IgD-negative memory B cell (primary cell): ENCODE measurements at regions not wholly inside any gene's neighbourhood (a gene's known extent, or its start where the extent isn't known, plus 50 kb on each side); places are given as distances from the start of the nearest gene placed in this dataset.
A peak's percentile ranks its signal among the peaks of the same experiment; 100 is the strongest.
"Not testable (repeated sequence)": the region's sequence is repeated elsewhere in the genome, so short reads cannot be mapped to it uniquely, and the experiment has no call there.

Source experiments
- H3K27ac Mint-ChIP-seq, 3 donors: one replicate each; pipeline ENCODE4 v1.8.0; 2020 to 2022; ENCODE audit warnings: mild to moderate bottlenecking in 3 of 3, mixed read lengths in 3 of 3, moderate library complexity in 1 of 3
- H3K27me3 Mint-ChIP-seq: one replicate; pipeline ENCODE4 v1.8.0; 2021; ENCODE audit warnings: mixed read lengths
- H3K36me3 Mint-ChIP-seq: one replicate; pipeline ENCODE4 v1.8.0; 2020; ENCODE audit warnings: mild to moderate bottlenecking, mixed read lengths
- H3K4me1 Mint-ChIP-seq, 3 donors: one replicate each; pipeline ENCODE4 v1.8.0; 2020 to 2022; ENCODE audit warnings: mixed read lengths in 3 of 3, mild to moderate bottlenecking in 1 of 3
- H3K4me3 Mint-ChIP-seq, 4 donors: one replicate each; pipeline ENCODE4 v1.8.0; 2020 to 2022; ENCODE audit warnings: mild to moderate bottlenecking in 4 of 4, mixed read lengths in 4 of 4, moderate library complexity in 3 of 4
- H3K9me3 Mint-ChIP-seq, 3 donors: one replicate each; pipeline ENCODE4 v1.8.0; 2020 to 2021; ENCODE audit warnings: mixed read lengths in 3 of 3, mild to moderate bottlenecking in 1 of 3

DNA sequence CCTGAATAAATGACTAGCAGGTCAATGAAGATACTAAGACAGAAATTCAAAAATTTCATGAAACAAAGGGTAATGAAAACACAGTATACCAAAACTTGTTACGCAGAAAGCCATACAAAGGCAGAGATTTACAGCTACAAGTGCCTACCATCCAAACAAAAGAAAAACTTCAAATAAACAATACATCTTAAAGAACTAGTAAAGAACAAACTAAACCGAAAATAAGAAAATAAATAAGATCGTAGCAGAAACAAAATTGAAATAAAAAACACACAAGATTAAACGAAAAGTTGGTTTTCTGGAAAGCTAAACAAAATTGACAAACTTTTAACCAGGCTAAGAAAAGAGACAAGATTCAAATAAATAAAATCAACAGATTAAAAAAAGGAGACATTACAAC, 51.5 kb downstream of the VPREB1 start:
- H3K9me3 Mint-ChIP-seq, H3K27me3 Mint-ChIP-seq, H3K27ac Mint-ChIP-seq, H3K36me3 Mint-ChIP-seq: not testable (repeated sequence)
- H3K4me3 Mint-ChIP-seq = peak overlapping the region in 1 of 4 donors; percentile 58
- peaks cover 13 to 25% (median 14%) of the 10 kb centered on the region in 3 donors for H3K4me1 Mint-ChIP-seq

DNA sequence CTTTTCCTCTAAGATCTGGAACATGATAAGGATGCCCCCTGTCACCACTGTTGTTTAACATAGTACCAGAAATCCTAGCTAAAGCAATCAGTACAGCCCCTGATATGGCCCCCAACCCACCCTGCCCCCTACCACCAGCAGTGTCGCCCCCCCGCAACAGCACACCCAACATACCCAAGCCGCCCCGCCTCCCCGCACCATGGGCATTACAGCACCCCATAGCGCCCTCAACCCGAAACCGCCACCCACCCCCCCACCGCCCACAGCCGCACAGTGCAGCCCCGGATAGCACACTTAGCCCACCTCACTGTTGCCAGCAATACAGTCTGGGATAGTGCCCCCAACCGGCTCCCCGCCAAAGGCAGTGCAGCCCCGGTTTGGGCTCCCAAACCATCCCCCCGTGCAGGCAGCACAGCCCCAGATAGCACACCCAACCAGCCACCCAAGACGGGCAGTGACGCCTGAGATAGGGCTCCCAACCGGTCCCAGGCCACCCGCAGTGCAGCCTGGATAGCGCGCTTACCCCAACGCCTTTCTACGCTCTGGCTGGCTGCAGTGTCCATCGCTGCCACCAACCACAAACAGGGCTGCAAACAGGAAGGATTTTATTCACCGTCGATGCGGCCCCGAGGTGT, 52.7 kb downstream of the VPREB1 start:
- H3K9me3 Mint-ChIP-seq, H3K27me3 Mint-ChIP-seq, H3K36me3 Mint-ChIP-seq: not testable (repeated sequence)
- peak overlapping the region; percentile 81 to 97 (median 93) for H3K4me3 Mint-ChIP-seq
- peaks cover 14 to 25% (median 15%) of the 10 kb centered on the region in 3 donors for H3K4me1 Mint-ChIP-seq
- H3K27ac Mint-ChIP-seq = peak overlapping the region in 2 of 3 donors; percentile 80 to 93

DNA sequence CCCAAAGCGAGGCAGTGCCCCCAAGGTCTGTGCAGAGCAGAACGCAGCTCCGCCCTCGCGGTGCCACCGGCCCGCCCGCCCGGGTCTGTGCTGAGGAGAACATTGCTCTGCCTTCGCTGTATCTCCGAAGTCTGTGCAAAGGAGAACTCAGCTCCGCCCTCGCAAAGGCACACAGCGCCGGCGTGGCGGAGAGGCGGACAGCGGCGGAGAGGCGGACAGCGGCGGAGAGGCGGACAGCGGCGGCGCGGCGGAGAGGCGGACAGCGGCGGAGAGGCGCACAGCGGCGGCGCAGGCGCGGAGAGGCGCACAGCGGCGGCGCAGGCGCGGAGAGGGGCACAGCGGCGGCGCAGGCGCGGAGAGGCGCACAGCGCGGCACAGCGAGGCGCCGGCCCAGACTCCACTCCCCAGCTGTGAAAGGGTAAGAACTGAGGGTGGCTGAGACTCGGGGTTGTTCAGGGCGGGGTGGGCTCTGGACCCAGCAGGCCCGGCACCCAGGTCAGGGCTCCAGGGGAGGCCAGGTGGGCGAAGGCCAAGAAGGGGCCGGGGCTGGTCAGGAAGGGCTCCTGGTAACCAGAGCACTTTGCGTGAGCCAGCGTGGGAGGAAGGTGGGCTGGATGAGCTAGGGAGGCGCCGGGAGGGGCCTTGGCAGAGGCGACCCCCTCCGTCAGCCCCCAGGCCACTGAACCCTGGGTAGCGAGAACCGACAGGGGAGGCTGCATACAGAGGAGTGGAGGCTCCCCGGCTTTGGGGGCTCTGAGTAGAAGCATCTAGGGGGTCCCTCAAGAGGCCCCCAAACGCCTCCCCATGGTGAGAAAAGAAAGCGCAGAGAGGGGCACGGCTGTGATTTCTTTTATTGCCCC, 53.4 kb downstream of the VPREB1 start:
- not testable (repeated sequence) for H3K9me3 Mint-ChIP-seq, H3K36me3 Mint-ChIP-seq, H3K27me3 Mint-ChIP-seq
- H3K4me3 Mint-ChIP-seq = peak overlapping the region; percentile 81 to 97 (median 93)
- H3K4me1 Mint-ChIP-seq = peaks cover 14 to 25% (median 15%) of the 10 kb centered on the region in 3 donors
- H3K27ac Mint-ChIP-seq = peak overlapping the region; percentile 83 to 93 (median 83)

DNA sequence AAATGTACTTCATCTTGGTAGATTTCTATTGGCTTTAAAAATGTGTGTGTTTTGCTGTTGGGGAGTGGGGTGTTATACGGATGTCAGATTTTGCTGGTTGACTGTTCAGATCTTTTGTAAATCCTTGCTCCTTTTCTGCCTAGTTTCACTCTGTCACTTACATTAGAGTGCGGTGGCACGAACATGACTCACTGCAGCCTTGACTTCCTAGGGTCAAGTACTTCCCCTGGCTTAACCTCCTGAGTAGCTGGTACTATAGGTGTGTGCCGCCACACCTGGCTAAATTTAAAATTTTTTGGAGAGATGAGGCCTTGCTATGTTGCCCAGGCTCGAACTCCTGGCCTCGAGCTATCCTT, 54.0 kb downstream of the VPREB1 start:
- H3K27ac Mint-ChIP-seq = peak overlapping the region; percentile 83 to 93 (median 83)

DNA sequence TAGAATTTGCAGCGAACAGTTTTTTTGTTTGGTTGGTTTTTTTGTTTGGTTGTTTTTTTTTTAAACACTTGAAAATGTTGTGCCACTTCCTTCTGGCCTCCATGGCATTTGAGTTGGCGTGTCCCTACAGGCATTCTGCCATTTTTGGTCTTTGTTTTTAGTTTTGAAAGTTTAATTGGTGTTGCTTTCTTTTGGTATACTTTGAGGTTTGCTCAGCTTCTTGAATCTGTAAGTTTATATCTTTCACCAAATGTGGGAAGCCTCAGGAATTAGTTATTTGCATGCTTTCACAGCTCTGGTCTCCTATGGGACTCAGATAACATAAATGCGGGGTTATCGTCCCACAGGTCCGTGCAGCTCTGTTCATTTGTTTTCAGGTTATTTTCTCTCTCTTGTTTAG, 55.9 kb downstream of the VPREB1 start:
- H3K36me3 Mint-ChIP-seq, H3K9me3 Mint-ChIP-seq, H3K27me3 Mint-ChIP-seq: not testable (repeated sequence)
- Mint-ChIP-seq H3K4me1 (peaks cover 13 to 25% (median 15%) of the 10 kb centered on the region in 3 donors), H3K4me3 (peak overlapping the region in 3 of 4 donors; percentile 45 to 84 (median 51)), H3K27ac (peak overlapping the region in 2 of 3 donors; percentile 32 to 62)

More for the DNA sequence above, 54.0 kb downstream of the VPREB1 start:
- H3K9me3 Mint-ChIP-seq, H3K27me3 Mint-ChIP-seq, H3K36me3 Mint-ChIP-seq: not testable (repeated sequence)
- Mint-ChIP-seq H3K4me3 (peak overlapping the region; percentile 81 to 97 (median 93)), H3K4me1 (peaks cover 14 to 25% (median 15%) of the 10 kb centered on the region in 3 donors)

DNA sequence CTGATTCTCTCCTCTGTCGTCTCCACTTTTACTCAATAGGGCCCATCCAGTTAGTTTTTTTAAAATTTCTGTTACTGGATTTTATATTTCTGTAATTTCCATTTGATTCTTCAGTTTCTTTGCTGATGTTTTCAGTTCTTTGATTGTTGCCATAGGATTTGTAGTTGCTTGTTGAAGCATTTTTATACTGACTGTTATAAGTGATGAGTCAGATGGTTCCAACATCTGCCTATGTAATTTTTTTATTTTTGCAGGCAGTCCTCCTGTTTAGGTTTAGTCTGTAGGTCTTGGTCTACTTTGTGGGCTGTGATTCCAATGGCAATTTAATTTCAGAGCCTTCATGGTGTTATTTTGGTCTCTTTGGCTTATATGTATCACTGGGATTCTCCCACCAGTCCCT, 56.4 kb downstream of the VPREB1 start:
- H3K27me3 Mint-ChIP-seq, H3K36me3 Mint-ChIP-seq, H3K9me3 Mint-ChIP-seq: not testable (repeated sequence)
- Mint-ChIP-seq H3K4me1 (peaks cover 13 to 23% (median 13%) of the 10 kb centered on the region in 3 donors), H3K27ac (peak overlapping the region in 1 of 3 donors; percentile 32), H3K4me3 (peak overlapping the region in 2 of 4 donors; percentile 45 to 84)

DNA sequence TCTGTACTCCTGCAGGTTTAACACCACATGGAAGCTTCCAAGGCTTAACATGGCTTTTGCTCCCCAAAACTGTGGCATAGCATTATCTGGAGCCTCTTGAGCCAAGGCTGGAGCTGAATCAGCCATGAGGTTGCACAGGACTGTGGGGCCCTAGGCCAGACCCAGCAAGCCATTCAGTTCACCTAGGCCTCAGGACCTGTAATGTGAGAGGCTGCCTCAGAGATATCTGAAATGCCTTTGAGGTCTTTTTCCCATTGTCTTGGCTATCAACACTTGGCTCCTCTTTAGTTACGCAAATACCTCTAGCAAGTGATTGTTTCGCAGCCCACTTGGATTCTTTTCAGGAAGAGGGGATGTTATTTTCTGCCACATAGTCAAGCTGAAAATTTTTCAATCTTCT, 72.0 kb downstream of the VPREB1 start:
- no peak overlapping the region for H3K4me3 Mint-ChIP-seq
- H3K27me3 Mint-ChIP-seq = no peaks in the 10 kb centered on the region
- no peak overlapping the region for H3K27ac Mint-ChIP-seq
- H3K9me3 Mint-ChIP-seq = peaks cover 0 to 4% (median 0%) of the 10 kb centered on the region in 3 donors
- peaks cover 9 to 14% (median 10%) of the 10 kb centered on the region in 3 donors for H3K4me1 Mint-ChIP-seq
- H3K36me3 Mint-ChIP-seq = peaks cover 4% of the 10 kb centered on the region

DNA sequence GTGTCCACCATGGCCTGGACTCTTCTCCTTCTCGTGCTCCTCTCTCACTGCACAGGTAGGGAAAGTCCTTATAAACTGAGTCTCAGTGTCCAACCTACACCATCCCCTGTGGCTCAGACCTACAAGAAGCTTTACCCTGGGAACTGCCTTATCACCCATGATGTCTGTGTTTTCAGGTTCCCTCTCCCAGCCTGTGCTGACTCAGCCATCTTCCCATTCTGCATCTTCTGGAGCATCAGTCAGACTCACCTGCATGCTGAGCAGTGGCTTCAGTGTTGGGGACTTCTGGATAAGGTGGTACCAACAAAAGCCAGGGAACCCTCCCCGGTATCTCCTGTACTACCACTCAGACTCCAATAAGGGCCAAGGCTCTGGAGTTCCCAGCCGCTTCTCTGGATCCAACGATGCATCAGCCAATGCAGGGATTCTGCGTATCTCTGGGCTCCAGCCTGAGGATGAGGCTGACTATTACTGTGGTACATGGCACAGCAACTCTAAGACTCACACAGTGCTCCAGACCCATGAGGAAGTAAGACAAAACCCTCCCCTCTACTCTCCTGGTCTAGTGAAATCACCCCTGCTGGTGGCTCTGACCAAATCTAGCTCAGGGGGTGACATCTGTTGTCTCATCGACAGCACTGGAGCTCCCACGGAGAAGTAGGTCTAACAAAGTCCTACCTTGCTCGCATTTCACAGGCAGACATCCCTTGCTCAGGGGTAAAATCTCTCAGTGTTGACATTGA, 74.3 kb downstream of the VPREB1 start:
- peak overlapping the region in 1 of 3 donors; percentile 46 for H3K27ac Mint-ChIP-seq
- H3K4me1 Mint-ChIP-seq = peaks cover 11 to 20% (median 13%) of the 10 kb centered on the region in 3 donors
- peaks cover 3% of the 10 kb centered on the region for H3K36me3 Mint-ChIP-seq
- H3K4me3 Mint-ChIP-seq = peak overlapping the region in 2 of 4 donors; percentile 7 to 17
- peaks cover 0 to 4% (median 0%) of the 10 kb centered on the region in 3 donors for H3K9me3 Mint-ChIP-seq
- no peaks in the 10 kb centered on the region for H3K27me3 Mint-ChIP-seq

DNA sequence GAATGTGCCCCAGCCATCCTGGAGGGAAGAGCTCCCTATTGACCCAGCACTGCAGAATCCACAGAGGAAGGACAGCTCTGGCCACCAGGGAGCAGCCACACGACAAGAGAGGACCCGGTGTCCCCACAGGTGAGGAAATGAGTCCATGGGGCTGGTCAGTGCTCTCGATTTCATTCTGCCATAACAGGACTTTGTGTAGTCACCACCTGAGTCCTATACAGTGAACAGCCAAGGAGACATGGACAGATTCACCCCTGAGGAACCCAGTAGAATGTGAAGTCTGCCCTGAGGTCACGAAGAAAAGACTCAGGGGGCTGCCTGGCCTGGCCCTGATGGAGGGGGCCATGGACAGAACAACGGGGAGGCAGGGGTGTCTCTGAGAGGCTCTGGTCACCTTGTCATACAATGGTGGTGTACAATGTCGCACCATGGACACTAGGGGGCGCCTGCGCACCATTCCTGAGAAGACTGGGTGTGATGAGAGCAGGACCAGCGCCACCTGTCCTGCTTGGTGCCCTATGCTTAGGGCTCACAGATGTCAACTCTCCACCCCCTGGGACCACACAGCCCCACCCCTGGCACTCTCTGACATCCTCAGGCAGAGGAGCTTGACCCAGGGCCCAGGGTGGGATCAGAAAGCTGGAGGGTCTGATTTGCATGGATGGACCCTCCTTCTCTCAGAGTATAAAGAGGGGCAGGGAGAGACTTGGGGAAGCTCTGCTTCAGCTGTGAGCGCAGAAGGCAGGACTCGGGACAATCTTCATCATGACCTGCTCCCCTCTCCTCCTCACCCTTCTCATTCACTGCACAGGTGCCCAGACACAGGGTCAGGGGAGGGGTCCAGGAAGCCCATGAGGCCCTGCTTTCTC, 77.4 kb downstream of the VPREB1 start:
- Mint-ChIP-seq H3K4me3 (peak overlapping the region in 1 of 4 donors; percentile 7), H3K27ac (peak overlapping the region in 1 of 3 donors; percentile 56), H3K4me1 (peaks cover 12 to 17% (median 13%) of the 10 kb centered on the region in 3 donors)
- H3K9me3 Mint-ChIP-seq, H3K27me3 Mint-ChIP-seq, H3K36me3 Mint-ChIP-seq: not testable (repeated sequence)

DNA sequence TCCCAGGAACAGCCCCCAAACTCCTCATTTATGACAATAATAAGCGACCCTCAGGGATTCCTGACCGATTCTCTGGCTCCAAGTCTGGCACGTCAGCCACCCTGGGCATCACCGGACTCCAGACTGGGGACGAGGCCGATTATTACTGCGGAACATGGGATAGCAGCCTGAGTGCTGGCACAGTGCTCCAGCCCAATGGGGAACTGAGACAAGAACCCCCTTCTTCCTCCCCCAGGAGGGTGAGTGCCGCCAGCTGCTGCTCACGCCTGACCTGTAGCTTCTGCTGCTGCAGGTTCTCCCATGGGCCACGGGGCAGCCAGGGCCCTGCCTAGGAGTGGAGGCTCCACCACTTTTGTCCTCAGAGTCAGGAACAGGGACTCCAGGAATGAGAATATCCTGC, 78.2 kb downstream of the VPREB1 start:
- H3K4me3 Mint-ChIP-seq = no peak overlapping the region
- H3K27ac Mint-ChIP-seq = no peak overlapping the region
- H3K9me3 Mint-ChIP-seq = no peaks in the 10 kb centered on the region
- peaks cover 8 to 17% (median 9%) of the 10 kb centered on the region in 3 donors for H3K4me1 Mint-ChIP-seq
- no peaks in the 10 kb centered on the region for H3K36me3 Mint-ChIP-seq
- H3K27me3 Mint-ChIP-seq = no peaks in the 10 kb centered on the region

DNA sequence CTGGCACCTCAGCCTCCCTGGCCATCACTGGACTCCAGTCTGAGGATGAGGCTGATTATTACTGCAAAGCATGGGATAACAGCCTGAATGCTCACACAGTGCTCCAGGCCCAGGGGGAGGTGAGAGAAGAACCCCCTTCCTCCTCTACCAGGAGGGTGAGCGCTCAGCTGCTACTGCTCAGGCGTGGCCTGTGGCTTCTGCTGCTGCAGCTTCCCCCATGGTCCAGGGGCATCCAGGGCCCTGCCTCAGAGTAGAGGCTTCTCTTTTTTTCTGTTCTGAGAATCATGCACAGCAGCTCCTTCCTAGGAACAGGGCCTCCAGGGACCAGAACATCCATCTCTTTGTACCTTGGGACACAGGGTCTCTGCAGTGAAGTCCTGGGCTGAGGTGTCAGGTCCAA, 83.1 kb downstream of the VPREB1 start:
- no peaks in the 10 kb centered on the region for H3K9me3 Mint-ChIP-seq
- no peak overlapping the region for H3K4me3 Mint-ChIP-seq
- H3K4me1 Mint-ChIP-seq = peaks cover 13 to 19% (median 13%) of the 10 kb centered on the region in 3 donors
- peaks cover 2% of the 10 kb centered on the region for H3K27me3 Mint-ChIP-seq
- no peaks in the 10 kb centered on the region for H3K36me3 Mint-ChIP-seq
- peak overlapping the region in 1 of 3 donors; percentile 51 for H3K27ac Mint-ChIP-seq

DNA sequence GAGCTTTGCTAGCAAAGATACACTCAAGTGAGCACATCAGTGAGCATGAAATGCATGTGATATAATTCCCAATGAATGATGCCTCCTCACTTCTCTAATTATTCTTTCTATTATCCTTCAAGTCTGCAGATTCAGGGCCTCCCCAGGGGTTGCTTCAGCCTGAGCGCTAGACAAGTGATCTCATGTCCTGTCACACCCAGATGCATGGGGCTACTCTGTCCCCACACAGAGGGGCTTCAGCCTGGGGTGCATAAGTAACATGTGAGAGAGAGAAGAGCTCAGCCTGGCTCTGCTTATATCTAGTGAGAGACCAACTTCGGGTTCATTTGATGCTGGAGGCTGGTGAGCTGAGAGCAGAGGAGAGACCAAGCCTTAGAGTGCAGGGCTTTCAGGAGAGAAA, 85.2 kb downstream of the VPREB1 start:
- H3K4me1 Mint-ChIP-seq = peaks cover 13 to 19% (median 13%) of the 10 kb centered on the region in 3 donors
- no peak overlapping the region for H3K4me3 Mint-ChIP-seq
- no peaks in the 10 kb centered on the region for H3K36me3 Mint-ChIP-seq
- H3K27me3 Mint-ChIP-seq = peaks cover 2% of the 10 kb centered on the region
- no peaks in the 10 kb centered on the region for H3K9me3 Mint-ChIP-seq
- no peak overlapping the region for H3K27ac Mint-ChIP-seq

DNA sequence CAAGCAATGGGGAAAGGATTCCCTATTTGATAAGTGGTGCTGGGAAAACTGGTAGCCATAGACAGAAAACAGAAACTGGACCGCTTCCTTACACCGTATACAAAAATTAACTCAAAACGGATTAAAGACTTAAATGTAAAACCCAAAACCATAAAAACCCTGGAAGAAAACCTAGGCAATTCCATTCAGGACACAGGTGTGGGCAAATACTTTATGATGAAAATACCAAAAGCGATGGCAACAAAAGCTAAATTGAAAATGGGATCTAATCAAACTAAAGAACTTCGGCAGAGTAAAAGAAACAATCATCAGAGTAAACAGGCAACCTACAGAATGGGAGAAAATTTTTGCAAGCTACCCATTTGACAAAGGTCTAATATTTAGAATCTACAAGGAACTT, 91.1 kb downstream of the VPREB1 start:
- H3K27ac Mint-ChIP-seq, H3K9me3 Mint-ChIP-seq, H3K36me3 Mint-ChIP-seq, H3K4me1 Mint-ChIP-seq, H3K4me3 Mint-ChIP-seq: not testable (repeated sequence)
- peaks cover 10% of the 10 kb centered on the region for H3K27me3 Mint-ChIP-seq

DNA sequence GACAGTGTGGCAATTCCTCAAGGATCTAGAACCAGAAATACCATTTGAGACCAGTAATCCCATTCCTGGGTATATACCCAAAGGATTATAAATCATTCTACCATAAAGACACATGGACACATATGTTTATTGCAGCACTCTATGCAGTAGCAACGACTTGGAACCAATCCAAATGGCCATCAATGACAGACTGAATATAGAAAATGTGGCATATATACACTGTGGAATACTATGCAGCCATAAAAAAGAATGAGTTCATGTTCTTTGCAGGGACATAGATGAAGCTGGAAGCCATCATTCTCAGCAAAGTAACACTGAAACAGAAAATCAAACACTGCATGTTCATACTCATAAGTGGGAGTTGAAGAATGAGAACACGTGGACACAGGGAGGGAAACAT, 91.7 kb downstream of the VPREB1 start:
- not testable (repeated sequence) for H3K4me1 Mint-ChIP-seq, H3K4me3 Mint-ChIP-seq, H3K9me3 Mint-ChIP-seq, H3K36me3 Mint-ChIP-seq
- Mint-ChIP-seq H3K27me3 (peaks cover 10% of the 10 kb centered on the region), H3K27ac (peak overlapping the region in 1 of 3 donors; percentile 86)
